DMS79 treated with DMSO at 0.1 percent for 48 hours (cell line): ENCODE measurements at regions not wholly inside any gene's neighbourhood (a gene's known extent, or its start where the extent isn't known, plus 50 kb on each side); places are given as distances from the start of the nearest gene placed in this dataset.
A peak's percentile ranks its signal among the peaks of the same experiment; 100 is the strongest.

ENCODE experiments used
- DNase-seq: peaks from one replicate; lab custom pipeline; 2025; lab: John Stamatoyannopoulos, UW

- DNase-seq, result no peak
These were observed 163.6 kb downstream of the HGF start for GRCh38 chr7:81606078-81606863.

GRCh38 chr7:81605493-81605892 is 164.4 kb downstream of the HGF start:
- no peak for DNase-seq

GRCh38 chr7:81604808-81605174 is 165.1 kb downstream of the HGF start:
- DNase-seq, result no peak

DNA sequence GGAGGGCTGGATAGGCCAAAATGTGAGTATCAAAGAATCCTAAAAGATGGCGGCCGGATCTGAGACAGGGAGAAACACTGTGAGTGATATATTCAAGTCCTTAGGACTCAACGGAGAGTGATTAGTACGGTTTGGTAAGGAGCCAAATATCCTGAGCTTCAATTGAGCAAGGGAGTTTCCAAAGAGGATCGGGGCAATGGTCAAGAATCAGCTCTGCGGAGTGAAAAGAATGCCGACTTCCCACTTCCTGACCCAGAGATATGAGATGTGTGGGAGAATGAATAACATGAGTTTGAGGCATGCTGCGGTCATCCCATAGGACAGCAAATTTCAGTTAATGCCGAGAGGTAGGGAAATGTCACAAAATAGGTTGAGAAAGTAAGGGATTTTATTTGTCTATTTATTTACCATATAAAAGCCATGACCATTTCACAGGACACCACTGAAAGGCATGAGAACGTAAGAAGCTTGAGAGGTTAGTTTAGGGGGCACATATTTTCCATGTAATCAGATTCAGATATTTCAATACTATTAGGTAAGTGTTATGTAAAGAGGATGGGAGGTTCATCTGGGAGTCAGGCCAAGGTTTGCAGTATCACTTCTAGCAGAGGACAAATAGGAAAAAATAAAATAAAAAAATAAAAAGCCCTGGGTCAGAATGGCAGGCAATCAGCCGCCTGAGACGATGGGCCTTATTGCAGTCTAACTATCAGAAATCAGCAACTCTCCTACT is 165.6 kb downstream of the HGF start:
- no peak for DNase-seq

- DNase-seq, result no peak
These were observed 169.2 kb downstream of the HGF start for GRCh38 chr7:81600608-81601007.

DNA sequence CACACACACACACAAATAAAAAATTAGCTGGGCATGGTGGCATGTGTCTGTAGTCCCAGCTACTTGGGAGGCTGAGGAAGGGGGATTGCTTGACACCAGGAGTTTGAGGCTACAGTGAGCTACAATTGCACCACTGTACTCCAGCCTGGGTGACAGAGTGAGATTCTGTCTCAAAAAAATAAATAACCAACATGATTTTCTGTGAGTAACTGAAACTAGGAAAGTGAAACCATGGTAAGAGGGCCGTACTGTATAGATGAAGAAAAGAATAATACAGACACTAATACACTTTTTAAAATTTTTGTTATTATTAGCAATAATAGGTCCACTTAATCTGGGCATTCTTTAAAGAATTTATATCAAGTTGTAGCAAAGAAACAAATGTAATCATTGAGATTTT is 170.9 kb downstream of the HGF start:
- DNase-seq, result no peak

DNA sequence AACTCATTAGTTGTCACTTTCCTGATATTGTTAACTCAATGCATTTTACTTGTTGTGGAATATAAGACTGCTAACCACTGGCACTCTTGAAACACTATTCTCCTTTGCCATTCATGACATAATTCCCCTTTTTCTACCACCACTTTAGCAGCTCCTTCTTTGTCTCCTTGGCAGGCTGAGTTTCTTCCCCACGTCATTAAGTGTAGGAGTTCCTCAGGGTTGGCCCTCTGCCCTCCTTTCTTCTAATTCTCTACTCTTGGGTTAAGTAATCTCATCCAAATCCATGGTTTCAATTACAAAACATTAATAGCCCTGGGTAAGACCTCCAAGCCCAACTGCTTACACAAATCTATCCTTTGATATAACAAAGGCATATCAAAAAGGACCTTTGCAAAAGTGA is 175.1 kb downstream of the HGF start:
- DNase-seq, result peak; percentile 8

GRCh38 chr7:81590131-81590530 is 179.7 kb downstream of the HGF start:
- DNase-seq, result no peak

DNA sequence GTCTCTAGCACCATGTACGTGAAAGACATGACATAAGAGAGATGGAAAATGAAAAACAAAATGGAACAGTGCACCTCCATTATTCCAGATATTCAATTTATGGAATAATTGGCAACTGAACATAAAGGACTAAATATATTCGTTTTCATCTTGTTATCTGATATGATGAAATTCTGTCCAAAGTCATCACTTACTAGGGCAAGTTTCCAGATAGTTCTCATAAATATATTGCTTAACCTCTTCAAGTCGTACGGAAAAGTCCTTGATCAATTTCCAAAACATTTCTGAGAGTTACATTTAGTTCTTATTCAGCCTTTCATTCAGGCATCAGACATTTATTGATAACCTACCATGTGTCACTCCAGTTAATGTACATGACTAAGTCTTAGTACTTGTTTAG is 185.2 kb downstream of the HGF start:
- no peak for DNase-seq

DNA sequence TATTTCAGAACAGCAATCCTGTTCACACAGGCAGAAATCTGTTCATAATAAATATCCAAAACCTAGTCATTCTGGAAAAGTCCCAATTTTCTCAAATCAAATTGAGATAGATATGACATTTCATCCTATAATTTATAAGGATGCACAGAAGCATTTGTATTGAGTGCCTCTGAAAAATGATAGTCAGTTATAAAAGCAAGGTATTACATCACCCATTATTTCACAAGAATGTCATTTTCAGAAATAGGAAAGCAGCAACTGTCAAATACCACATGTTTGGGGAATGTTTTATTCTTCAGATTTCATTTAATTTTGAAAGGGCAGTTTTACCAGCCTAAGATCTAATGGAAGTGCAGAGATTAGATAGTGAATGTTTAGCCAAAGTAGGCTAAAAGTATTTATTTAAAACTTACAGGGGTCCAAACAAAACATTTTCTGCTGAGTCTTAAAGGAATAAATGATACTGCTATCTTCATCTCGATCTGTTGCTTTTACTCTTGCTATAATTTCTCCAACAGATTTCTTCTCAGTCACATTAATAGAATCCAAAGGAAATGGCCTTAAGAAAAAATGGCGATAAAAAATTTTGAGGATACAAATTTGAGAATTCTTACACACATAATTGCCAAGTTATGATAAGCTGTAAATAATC is 185.8 kb downstream of the HGF start:
- DNase-seq, result no peak

GRCh38 chr7:81583090-81583489 is 186.8 kb downstream of the HGF start:
- DNase-seq, result no peak

GRCh38 chr7:81577642-81578340 is 192.1 kb downstream of the HGF start:
- DNase-seq, result no peak

DNA sequence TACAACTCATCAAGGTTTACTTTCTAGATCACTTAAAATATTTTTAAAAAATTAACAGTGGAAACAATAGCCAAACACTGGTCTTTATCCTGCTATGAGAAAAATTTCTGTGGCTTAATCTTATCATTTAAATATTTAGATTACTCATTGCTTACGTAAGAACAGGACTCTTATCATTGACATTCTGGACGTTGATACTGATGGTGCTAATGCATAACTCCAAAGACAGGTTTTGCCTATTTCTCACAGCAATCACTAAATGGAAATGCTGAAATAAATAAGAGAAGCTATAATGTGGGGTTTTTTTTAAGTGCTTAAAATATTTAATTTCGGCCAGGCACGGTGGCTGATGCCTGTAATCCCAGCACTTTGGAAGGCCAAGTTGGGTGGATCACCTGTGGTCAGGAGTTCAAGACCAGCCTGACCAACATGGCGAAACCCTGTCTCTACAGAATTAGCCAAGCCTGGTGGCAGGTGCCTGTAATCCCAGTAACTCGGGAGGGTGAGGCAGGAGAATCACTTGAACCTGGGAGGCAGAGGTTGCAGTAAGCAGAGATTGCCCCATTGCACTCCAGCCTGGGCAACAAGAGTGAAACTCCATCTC is 195.0 kb downstream of the HGF start:
- no peak for DNase-seq

- no peak for DNase-seq
These were observed 195.9 kb downstream of the HGF start for GRCh38 chr7:81573932-81574331.

DNA sequence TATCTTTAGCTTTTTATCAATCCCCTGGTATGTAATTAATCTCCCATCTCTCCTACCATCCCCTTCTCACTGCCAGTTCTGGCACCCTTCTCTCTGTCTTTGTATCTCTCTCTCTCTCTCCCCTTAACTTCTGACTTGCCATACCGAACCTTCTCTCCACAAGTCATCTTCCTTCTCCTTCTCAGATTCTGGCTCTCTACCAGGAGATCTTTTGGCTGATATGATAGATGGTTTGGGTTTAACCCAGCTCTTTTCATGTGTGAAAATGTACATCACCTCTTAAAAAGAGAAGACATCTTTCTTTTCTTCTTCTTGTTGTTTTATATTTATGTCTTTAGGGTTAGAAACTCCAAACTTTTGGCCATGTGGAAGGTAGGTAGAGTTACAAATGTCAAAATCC is 196.7 kb downstream of the HGF start:
- DNase-seq, result no peak

- no peak for DNase-seq
These were observed 207.3 kb downstream of the HGF start for GRCh38 chr7:81562581-81562980.

GRCh38 chr7:81560708-81561107 is 209.1 kb downstream of the HGF start:
- DNase-seq, result no peak

GRCh38 chr7:81549484-81550016 is 220.3 kb downstream of the HGF start:
- DNase-seq, result no peak

DNA sequence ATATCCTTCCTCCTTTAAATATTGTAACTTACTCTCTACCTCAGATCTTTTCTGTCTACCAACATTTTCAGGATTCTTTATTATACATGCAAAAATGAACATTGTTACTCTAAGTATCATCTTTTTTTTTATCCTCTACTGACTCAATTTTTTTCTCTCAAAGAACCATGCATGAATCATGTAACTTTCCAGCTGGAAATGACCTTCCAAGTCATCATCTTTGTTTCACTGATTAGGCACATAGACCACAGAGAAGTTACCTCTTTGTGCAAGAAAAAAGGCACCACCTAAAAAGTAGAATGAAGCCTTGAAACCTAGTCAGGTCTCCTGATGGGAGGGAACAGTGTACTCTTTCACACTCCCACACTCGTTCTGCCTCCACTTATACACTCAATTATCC is 234.9 kb downstream of the HGF start:
- no peak for DNase-seq

DNA sequence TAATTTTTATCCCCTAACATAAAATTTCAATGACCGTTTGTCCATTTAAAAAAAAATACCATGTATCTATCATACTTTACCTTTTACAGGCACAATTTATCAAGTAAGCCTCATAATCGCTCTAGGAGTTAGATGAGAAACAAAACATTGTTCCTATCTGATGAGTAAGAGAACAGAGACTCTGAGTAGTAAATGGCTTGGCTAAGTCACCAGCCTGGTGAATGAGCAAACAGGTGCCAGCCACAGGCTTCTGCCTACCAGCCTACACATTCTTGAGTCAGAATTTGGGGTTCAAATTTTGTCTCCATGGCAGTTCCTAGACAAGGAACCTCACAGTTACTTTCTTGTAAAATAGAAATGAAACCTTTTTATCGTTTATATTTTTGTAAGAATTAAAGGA is 235.4 kb downstream of the HGF start:
- no peak for DNase-seq

GRCh38 chr7:81533931-81534330 is 235.9 kb downstream of the HGF start:
- no peak for DNase-seq

- no peak for DNase-seq
These were observed 236.4 kb downstream of the HGF start for GRCh38 chr7:81533426-81533825.
